HG02571 (cell line): ENCODE measurements at regions not wholly inside any gene's neighbourhood (a gene's known extent, or its start where the extent isn't known, plus 50 kb on each side); places are given as distances from the start of the nearest gene placed in this dataset.

Experiments
- ATAC-seq: cut with Tn5 transposase; IDR thresholded peaks from one replicate; pipeline ENCODE4 v1.9.1; 2021; ENCODE audit warnings: mild to moderate bottlenecking, moderate library complexity; ENCODE audit not compliant: unreplicated experiment

- no peak for ATAC-seq
Observed at GRCh38 chr5:56358703-56359681, 125.9 kb upstream of the ANKRD55 start.

GRCh38 chr5:56358046-56358445 lies 124.9 kb upstream of the ANKRD55 start:
- ATAC-seq = no peak

GRCh38 chr5:56357426-56357825 lies 124.3 kb upstream of the ANKRD55 start:
- ATAC-seq = no peak

GRCh38 chr5:56356836-56357160 lies 123.7 kb upstream of the ANKRD55 start:
- ATAC-seq = no peak

GRCh38 chr5:56356121-56356835 lies 123.1 kb upstream of the ANKRD55 start:
- no peak for ATAC-seq

GRCh38 chr5:56354836-56355235 lies 121.7 kb upstream of the ANKRD55 start:
- no peak for ATAC-seq

GRCh38 chr5:56352808-56353590 lies 119.9 kb upstream of the ANKRD55 start:
- no peak for ATAC-seq

GRCh38 chr5:56350597-56351170 lies 117.6 kb upstream of the ANKRD55 start:
- no peak for ATAC-seq

- no peak for ATAC-seq
Observed at GRCh38 chr5:56350011-56350596, 117.0 kb upstream of the ANKRD55 start.

- ATAC-seq = no peak
Observed at GRCh38 chr5:56349461-56349860, 116.3 kb upstream of the ANKRD55 start.

GRCh38 chr5:56346741-56347535 lies 113.8 kb upstream of the ANKRD55 start:
- ATAC-seq = no peak

- ATAC-seq = no peak
Observed at GRCh38 chr5:56346044-56346710, 113.0 kb upstream of the ANKRD55 start.

- no peak for ATAC-seq
Observed at GRCh38 chr5:56345352-56345751, 112.2 kb upstream of the ANKRD55 start.

GRCh38 chr5:56344594-56344993 lies 111.5 kb upstream of the ANKRD55 start:
- no peak for ATAC-seq

GRCh38 chr5:56343988-56344387 lies 110.9 kb upstream of the ANKRD55 start:
- no peak for ATAC-seq

GRCh38 chr5:56342616-56343015 lies 109.5 kb upstream of the ANKRD55 start:
- ATAC-seq = no peak

- no peak for ATAC-seq
Observed at GRCh38 chr5:56340196-56340980, 107.3 kb upstream of the ANKRD55 start.

- ATAC-seq = no peak
Observed at GRCh38 chr5:56339732-56340131, 106.6 kb upstream of the ANKRD55 start.
